Nucleus accumbens (tissue), 56 donors: ENCODE measurements at regions not wholly inside any gene's neighbourhood (a gene's known extent, or its start where the extent isn't known, plus 50 kb on each side); places are given as distances from the start of the nearest gene placed in this dataset.
A peak's percentile ranks its signal among the peaks of the same experiment; 100 is the strongest.
"Not testable (repeated sequence)": the region's sequence is repeated elsewhere in the genome, so short reads cannot be mapped to it uniquely, and the experiment has no call there.

Source experiments
- DNase-seq, 56 donors: peaks; one replicate each; lab custom pipeline; 2025; lab: John Stamatoyannopoulos, UW

DNA sequence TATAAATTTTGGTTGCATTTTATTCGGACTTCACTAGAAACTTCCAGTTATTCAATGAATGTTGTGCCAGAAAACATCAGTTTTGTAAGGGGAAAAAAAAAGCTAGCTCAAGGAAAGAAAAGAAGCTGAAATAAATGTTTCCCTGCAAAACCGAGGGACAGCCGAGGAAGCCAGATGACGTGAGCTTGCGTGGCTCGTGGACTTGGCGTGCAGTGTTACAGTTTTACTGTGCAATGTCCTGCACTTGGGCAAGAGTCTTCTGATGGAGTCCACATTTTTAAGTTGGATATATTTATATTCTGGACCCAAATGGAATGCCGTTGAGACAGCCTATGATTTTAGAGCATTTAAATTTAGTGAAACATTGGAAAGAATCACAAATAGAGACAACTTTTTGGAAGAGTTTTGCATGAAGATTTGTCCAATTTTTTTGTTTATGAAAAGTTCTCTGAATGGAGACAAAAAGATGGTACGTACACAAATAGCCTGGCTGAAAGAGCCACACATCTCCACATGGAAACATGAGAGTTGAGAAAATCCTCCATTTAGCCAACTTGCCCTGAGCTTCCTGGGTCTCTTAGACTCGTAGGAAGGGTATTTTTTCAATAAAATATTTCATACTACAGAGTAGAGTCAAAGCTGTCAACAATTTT is 210.5 kb downstream of the BANP start:
- DNase-seq, result not testable (repeated sequence)

DNA sequence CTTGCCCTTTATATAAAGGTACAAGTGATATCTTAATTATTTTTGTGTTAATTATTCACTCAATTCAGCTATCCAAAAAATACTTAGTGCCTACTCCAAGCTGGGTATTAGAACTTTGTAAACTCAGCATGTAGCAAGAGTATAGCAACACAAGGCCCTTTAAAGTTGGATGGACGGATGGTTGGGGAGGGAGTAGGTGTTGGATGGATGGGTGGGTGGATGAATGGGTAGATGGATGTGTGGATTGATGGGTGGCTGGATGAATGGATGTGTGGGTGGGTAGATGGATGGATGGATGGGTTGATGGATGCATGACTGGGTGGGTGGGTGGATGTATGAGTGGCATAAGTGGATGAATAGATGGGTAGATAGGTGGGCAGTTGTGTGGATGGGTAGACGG is 211.5 kb downstream of the BANP start:
- not testable (repeated sequence) for DNase-seq

DNA sequence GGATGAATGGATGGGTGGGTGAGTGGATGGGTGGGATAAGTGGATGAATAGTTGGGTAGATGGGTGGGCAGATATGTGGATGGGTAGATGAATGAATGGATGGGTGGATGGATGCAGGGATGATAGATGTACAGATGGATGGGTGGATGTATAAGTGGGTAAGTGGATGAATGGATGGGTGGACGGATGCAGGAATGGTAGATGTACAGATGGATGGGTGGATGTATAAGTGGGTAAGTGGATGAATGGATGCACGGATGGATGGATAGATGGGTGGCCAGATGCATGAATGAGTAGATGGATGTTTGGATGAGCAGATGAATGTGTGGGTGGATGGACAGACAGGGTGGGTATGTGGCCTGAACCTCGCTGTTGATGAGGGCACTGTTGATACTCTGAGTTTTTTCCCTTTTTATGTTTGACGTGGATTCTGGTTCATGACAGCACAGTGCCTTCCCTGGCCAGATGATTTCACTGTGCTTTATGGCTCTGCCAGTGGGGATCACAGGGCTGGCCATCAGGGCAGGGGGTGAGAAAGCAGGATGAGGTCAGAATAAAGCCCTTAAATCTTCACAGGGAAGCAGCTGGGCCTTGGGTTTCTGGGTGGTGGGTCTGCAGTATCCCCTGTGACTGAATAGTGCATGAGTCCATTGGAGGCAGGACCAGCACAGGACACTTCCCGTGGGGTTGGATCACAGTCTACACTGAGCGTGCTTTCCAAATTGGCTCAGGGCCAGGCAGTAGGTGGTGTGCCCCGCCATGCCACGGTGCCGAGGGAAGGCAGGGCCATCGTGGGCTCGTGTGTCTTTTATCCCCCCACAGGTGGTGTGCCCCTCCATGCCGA is 213.2 kb downstream of the BANP start:
- not testable (repeated sequence) for DNase-seq

DNA sequence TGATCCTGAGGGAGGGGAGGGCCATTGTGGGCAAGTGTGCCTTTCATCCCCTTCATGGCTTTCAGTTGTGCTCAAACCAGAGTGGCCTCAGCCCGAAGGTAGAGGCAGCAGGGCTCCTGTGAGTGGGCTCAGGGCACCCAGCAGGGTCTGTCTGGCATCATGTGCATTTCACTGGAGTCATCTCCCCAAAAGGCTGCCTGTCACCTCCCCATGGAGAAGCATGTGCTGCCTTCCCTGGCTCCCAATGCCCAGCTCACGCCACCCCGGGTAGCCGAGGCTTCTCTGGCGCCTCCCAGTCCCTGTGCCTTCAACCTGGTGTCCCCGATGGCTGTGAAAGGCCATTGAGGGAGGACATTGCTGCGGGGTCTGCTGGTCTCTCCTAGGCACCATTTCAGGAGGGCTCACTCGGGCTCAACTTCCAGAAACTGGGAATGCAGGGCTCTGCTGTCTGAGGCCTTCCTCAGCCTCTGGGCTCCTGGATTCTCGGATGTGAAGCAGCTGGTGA is 213.9 kb downstream of the BANP start:
- not testable (repeated sequence) for DNase-seq

GRCh38 chr16:88165683-88166082 is 214.4 kb downstream of the BANP start:
- DNase-seq, result not testable (repeated sequence)

DNA sequence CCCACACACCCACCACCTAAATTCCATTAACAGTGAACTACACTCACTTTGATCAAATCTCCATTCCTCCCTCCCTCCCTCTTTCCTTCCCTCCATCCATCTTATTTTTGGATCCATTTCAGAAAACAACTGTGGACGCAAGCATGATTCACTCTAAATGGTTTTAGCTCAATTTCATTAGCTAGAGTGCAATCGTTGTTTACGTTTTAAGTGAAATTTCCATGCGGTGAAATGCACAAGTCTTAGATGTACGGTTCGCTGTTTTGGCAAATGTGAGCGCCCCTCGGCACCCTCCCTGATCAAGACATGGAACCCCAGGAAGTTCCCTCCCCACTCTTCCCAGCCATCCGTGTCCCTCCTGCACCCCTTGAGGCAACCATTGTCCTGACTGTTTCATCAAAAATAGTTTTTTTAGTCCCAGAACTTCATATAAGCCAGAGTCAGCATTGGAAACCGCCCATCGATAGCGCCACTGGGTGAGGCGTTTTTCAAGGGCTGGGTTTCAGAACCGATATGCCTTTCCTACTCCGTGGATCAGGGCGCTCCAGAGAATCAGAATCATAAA is 215.1 kb downstream of the BANP start:
- not testable (repeated sequence) for DNase-seq

DNA sequence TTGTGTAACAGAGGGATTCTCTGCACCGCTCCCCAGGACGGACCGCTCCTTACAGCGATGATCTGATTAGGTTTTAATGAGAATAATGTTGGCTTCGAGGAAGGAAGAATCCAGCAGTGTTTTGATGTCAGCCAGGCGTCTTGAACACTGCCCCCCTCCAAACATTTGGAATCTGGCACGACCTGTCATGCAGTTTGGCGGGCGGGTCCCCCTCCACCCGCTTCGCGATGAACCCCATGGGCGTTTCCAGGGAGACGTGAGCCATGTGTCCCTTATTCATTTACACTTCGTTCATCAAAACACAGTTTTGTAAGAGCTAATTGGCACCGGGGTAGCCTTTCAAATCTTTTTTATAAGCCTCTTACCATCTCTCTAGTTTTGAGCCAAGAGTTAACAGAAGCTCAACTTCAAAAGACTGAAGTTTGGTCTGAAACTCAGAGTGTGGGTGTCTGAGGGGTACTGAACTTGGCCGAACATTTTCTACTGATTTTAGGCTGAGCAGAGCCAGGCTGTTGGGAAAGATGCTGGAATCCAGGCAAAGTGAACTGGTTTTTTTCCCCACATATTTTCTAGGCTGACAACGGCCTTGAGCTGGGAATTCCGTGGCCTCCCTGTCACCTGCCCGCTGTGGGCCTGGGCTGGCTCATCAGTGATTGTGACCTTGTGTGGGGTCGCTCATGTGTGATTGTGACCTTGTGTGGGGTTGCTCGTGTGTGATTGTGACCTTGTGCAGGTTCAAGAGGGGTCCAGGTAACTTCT is 214.8 kb upstream of the ZNF469 start:
- peak in 6 of 56 donors; percentile 6 to 26 (median 16) for DNase-seq

DNA sequence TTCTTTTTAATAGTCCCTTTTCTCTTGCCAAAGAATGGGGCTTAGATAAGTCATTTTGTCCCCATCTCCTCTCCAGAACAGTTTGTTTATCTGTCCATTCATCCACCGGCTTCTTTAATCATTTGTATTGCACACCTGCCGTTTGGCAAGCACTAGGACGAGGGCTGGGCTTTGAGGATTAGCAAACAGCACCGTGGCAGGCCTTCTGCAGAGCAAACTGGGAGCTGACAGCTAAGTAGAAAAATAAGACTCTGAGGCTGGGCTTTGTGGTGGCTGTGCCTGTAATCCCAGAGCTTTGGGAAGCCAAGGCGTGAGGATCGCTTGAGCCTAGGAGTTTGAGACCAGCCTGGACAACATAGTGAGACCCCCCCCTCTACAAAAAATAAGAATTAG is 214.2 kb upstream of the ZNF469 start:
- not testable (repeated sequence) for DNase-seq

DNA sequence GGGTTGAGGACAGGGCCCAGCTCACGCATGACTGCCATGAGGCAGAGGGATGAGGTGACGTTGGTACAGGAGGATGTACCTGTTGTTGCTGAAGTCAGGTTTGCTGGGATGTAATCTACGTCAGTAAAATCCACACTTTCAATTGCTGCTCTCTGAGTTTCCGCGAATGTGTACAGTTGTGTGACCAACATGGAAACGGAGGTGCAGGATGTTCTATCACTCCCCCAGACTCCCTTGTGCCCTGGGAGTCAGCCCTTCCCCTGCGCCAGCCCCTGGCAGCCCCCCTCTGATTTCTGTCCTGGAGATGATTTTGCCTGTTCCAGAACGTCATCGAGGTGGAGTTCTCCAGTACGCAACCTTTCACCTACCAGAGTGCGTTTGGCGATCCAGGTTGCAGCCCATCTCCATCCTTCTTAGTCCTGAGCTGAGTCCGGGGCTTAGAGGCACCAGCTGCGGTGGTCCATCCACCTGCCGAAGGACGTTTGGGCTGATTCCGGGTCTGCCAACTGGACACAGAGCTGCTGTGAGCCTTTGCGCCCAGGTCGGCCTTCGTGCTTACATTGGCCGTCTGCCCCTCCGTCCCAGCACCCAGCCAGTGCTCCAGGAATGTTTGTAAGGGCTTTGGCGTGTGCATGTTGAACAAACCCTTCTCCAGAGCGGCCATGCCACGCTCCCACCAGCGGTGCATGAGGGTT is 213.5 kb upstream of the ZNF469 start:
- DNase-seq, result not testable (repeated sequence)

GRCh38 chr16:88169831-88170165 is 213.0 kb upstream of the ZNF469 start:
- DNase-seq, result not testable (repeated sequence)

- no peak for DNase-seq
These were observed 212.2 kb upstream of the ZNF469 start for GRCh38 chr16:88170528-88170991.

- not testable (repeated sequence) for DNase-seq
These were observed 211.6 kb upstream of the ZNF469 start for GRCh38 chr16:88171126-88171525.

DNA sequence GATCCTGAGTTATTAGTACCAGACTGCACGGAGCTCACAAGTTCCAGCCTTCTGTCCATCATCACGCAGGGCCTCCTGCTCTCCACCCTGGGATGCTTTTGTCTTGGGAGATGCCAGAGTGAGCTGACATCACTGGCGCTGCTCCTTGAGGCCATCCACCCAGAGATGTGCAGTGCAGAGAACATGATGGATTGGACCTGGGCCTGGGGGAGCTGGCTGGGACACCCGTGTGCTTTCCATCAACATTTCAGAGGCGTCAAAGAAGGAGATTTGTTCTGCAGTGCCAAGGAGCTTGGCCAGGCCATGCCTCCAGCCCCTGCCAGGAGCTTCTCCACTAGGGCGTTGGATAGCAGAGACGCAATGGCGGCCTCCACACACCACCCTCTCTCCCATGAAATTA is 206.6 kb upstream of the ZNF469 start:
- not testable (repeated sequence) for DNase-seq

- DNase-seq, result not testable (repeated sequence)
These were observed 206.1 kb upstream of the ZNF469 start for GRCh38 chr16:88176591-88177180.

- not testable (repeated sequence) for DNase-seq
These were observed 204.5 kb upstream of the ZNF469 start for GRCh38 chr16:88178251-88178650.

GRCh38 chr16:88178896-88179295 is 203.9 kb upstream of the ZNF469 start:
- not testable (repeated sequence) for DNase-seq

- peak in 18 of 56 donors; percentile 6 to 56 (median 38) for DNase-seq
These were observed 199.5 kb upstream of the ZNF469 start for GRCh38 chr16:88182967-88183881.

DNA sequence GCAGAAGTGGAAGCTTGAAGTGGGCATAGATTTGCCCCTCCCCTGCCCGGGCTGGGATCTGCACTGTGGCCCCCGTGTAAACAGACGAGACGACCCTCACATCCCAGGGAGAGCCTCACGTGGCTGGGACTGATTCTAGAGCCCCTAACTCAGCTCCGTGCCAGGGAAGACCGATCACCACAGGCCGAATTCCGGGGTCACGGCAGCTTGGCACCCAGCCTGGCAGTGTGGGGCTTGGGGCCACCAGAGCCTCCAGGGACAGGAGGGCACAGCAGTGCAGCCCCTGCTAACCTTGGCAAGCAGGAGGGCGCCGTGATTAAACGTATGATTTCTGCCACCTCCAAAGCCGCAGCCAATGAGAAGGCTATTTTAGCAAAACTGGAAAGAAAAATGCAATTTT is 198.7 kb upstream of the ZNF469 start:
- DNase-seq, result not testable (repeated sequence)
